ENCODE measurements at regions not wholly inside any gene's neighbourhood (a gene's known extent, or its start where the extent isn't known, plus 50 kb on each side); places are given as distances from the start of the nearest gene placed in this dataset.
"Not testable (repeated sequence)": the region's sequence is repeated elsewhere in the genome, so short reads cannot be mapped to it uniquely, and the experiment has no call there.

DNA sequence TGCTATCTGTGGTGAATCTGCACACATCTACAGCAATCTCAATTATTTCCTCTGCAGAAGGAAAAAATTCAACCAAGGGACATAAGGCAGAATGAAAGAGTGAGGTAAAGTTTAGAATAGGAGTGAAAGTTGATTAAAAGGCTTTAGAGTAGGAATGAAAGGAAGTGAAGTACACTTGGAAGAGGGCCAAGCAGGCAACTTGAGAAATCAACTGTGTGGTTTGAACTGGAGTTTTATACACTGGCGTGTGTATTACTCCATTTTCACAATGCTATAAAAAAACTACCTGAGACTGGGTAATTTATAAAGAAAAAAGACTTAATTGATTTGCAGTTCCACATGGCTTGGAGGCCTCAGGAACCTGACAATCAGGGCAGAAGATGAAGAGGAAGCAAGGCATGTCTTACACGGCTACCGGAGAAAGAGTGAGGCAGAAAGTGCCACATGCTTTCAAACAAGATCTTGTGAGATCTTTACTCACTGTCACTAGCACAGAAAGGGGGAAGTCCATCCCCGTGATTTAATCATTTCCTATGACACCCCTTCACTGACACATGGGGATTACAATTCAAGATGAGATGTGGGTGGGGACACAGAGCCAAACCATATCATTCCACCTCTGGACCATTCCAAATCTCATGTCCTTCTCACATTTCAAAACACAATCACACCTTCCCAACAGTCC lies 234.8 kb downstream of the IL15 start:
- DNase-seq (ENCODE audit: extremely low read depth, insufficient read length), result no peak

DNA sequence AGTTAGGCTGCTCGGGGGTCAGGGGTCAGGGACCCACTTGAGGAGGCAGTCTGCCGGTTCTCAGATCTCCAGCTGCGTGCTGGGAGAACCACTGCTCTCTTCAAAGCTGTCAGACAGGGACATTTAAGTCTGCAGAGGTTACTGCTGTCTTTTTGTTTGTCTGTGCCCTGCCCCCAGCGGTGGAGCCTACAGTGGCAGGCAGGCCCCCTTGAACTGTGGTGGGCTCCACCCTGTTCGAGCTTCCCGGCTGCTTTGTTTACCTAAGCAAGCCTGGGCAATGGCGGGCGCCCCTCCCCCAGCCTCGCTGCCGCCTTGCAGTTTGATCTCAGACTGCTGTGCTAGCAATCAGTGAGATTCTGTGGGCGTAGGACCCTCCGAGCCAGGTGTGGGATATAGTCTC lies 246.3 kb downstream of the IL15 start:
- H3K4me3 ChIP-seq (replicated peaks; ENCODE audit: low read depth, low read length); DNase-seq (ENCODE audit: extremely low read depth, insufficient read length); H3K27me3 ChIP-seq (replicated peaks; ENCODE audit: control insufficient read depth, insufficient read depth, low read length); H3K36me3 ChIP-seq (ENCODE audit: control insufficient read depth, insufficient read depth, low read length): not testable (repeated sequence)

More for the DNA sequence above, 234.8 kb downstream of the IL15 start:
- H3K36me3 ChIP-seq (ENCODE audit: control insufficient read depth, insufficient read depth, low read length), result no peaks in the 10 kb centered on the region
- H3K4me3 ChIP-seq (replicated peaks; ENCODE audit: low read depth, low read length), result no peak overlapping the region
- no peaks in the 10 kb centered on the region for H3K27me3 ChIP-seq (replicated peaks; ENCODE audit: control insufficient read depth, insufficient read depth, low read length)
- TF ChIP-seq, protein P1, sequence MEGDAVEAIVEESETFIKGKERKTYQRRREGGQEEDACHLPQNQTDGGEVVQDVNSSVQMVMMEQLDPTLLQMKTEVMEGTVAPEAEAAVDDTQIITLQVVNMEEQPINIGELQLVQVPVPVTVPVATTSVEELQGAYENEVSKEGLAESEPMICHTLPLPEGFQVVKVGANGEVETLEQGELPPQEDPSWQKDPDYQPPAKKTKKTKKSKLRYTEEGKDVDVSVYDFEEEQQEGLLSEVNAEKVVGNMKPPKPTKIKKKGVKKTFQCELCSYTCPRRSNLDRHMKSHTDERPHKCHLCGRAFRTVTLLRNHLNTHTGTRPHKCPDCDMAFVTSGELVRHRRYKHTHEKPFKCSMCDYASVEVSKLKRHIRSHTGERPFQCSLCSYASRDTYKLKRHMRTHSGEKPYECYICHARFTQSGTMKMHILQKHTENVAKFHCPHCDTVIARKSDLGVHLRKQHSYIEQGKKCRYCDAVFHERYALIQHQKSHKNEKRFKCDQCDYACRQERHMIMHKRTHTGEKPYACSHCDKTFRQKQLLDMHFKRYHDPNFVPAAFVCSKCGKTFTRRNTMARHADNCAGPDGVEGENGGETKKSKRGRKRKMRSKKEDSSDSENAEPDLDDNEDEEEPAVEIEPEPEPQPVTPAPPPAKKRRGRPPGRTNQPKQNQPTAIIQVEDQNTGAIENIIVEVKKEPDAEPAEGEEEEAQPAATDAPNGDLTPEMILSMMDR (IDR thresholded peaks at IDR 0.05; ENCODE audit: insufficient read depth, low read length, poor library complexity, severe bottlenecking), result no peak

DNA sequence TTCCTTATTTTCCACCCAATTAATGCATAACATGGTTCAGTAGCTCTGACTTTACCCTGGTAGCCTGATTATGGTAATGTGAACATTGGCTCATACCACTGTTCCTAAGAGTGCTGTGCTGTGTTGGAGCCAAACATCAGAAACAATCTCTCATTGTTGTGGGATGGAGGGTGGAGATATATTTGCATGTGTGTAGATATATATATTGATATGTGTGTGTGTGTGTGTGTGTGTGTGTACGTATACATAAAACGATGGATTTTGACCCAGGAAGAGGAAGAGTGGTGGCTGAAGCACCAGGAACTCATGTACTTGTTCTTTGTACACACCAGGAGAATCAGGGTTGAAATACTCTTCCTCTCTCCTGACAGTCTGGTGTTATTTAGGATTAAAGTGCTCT lies 247.7 kb downstream of the IL15 start:
- H3K4me3 ChIP-seq (replicated peaks; ENCODE audit: low read depth, low read length), result no peak overlapping the region
- TF ChIP-seq, protein P1 (IDR thresholded peaks at IDR 0.05; ENCODE audit: insufficient read depth, low read length, poor library complexity, severe bottlenecking), result no peak
- no peaks in the 10 kb centered on the region for H3K27me3 ChIP-seq (replicated peaks; ENCODE audit: control insufficient read depth, insufficient read depth, low read length)
- H3K36me3 ChIP-seq (ENCODE audit: control insufficient read depth, insufficient read depth, low read length), result no peaks in the 10 kb centered on the region
- no peak for DNase-seq (ENCODE audit: extremely low read depth, insufficient read length)

DNA sequence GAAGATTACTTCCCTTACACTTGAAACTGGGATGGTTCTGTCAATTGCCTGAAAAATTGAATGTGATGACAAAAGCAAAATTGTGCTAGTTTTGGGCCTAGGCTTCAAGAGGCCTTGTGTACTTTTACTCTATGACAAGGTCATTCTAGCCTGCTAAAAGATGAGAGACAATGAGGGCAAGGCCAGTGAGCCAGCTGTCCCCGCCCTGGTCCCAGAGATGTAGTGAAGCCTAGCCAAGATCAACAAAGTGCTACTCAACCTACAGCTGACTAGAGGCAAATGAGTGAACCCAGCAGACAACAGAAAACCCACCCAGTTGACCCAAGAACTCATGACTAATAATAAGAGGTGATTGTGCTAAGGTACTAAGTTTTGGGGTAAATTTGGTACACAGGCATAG lies 248.7 kb downstream of the IL15 start:
- DNase-seq (ENCODE audit: extremely low read depth, insufficient read length), result no peak
- no peaks in the 10 kb centered on the region for H3K36me3 ChIP-seq (ENCODE audit: control insufficient read depth, insufficient read depth, low read length)
- no peak overlapping the region for H3K4me3 ChIP-seq (replicated peaks; ENCODE audit: low read depth, low read length)
- no peaks in the 10 kb centered on the region for H3K27me3 ChIP-seq (replicated peaks; ENCODE audit: control insufficient read depth, insufficient read depth, low read length)
- TF ChIP-seq, protein P1 (IDR thresholded peaks at IDR 0.05; ENCODE audit: insufficient read depth, low read length, poor library complexity, severe bottlenecking), result no peak

DNA sequence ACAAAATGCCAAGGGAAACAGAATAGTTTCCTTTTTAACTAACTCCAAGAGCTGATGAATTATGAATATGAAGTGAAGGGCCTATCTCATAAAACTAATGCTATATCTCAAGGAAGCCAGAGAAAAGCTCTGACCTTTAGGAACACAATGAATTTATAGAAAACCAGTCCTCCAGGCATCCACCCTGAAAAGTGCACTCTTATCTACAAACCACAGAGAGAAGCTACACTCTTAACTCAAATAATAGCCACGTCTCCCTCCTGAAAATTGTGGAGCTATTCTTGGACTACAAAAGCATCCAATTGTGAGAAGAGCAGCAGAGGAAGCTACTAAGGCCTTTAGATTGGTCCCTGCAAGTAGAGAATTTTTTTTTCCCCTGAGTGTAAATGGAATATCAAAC lies 253.9 kb downstream of the IL15 start:
- H3K36me3 ChIP-seq (ENCODE audit: control insufficient read depth, insufficient read depth, low read length), result no peaks in the 10 kb centered on the region
- TF ChIP-seq, protein P1 (IDR thresholded peaks at IDR 0.05; ENCODE audit: insufficient read depth, low read length, poor library complexity, severe bottlenecking), result no peak
- no peak for DNase-seq (ENCODE audit: extremely low read depth, insufficient read length)
- no peak overlapping the region for H3K4me3 ChIP-seq (replicated peaks; ENCODE audit: low read depth, low read length)
- H3K27me3 ChIP-seq (replicated peaks; ENCODE audit: control insufficient read depth, insufficient read depth, low read length), result no peaks in the 10 kb centered on the region

DNA sequence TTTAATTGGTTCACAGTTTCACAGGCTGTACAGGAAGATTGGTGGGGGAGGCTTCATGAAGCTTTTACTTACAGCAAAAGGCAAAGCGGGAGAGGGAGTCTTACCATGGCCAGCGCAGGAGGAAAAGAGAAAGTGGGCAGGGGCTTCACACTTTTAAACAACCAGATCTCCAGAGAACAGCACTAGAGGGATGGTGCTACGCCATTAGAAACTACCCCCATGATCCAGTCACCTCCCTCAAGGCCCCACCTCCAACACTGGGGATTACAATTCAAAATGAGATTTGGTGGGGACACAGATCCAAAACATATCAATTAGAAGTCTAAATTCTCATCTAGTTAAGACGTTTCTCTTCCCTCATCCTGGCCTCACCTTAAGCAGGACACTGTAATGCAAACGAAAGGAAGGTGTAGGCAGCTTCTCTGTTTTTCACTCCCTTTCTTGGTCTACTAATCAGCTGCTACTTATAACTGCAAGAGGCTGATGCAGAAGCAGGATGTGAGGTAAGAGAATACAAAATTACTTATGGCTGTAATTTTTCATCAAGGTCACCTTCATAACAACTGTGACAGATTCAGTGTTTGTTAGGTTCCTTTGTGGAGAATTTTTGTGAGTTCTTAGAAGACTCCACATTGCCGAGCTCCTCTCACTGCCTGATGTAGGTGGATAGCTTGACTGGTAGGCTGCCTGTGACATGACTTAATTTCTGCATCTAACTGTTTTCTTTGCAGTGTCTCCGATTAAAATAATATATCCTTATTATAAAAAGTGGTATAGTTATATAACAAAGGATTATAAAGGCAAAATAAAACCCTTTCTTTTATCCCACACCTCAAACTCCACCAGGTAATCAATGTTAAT lies 255.1 kb downstream of the IL15 start:
- no peaks in the 10 kb centered on the region for H3K27me3 ChIP-seq (replicated peaks; ENCODE audit: control insufficient read depth, insufficient read depth, low read length)
- no peaks in the 10 kb centered on the region for H3K36me3 ChIP-seq (ENCODE audit: control insufficient read depth, insufficient read depth, low read length)
- peak; percentile 15 for DNase-seq (ENCODE audit: extremely low read depth, insufficient read length)
- H3K4me3 ChIP-seq (replicated peaks; ENCODE audit: low read depth, low read length), result no peak overlapping the region
- TF ChIP-seq, protein P1 (IDR thresholded peaks at IDR 0.05; ENCODE audit: insufficient read depth, low read length, poor library complexity, severe bottlenecking), result no peak

Data from GM06990 (cell line).